A549 (cell line): ENCODE measurements at regions not wholly inside any gene's neighbourhood (a gene's known extent, or its start where the extent isn't known, plus 50 kb on each side); places are given as distances from the start of the nearest gene placed in this dataset.

Source experiments
- CHD2 ChIP-seq: fragments of 150-350 bp; IDR thresholded peaks from 2 replicates; pipeline ENCODE4 v1.6.1; 2014; ENCODE audit warnings: low read length; ENCODE audit not compliant: partially characterized antibody
- CTCF ChIP-seq: fragments of >200 bp; sonication (Bioruptor Twin); formaldehyde crosslinking; IDR thresholded peaks from 3 replicates; pipeline ENCODE4 v1.5.1; 2016
- E2F6 ChIP-seq: IDR thresholded peaks from 2 replicates; pipeline ENCODE4 v1.6.1; 2012; ENCODE audit warnings: low read depth, borderline replicate concordance
- EHMT2 ChIP-seq: fragments of 200-600 bp; sonication (generic); IDR thresholded peaks from 2 replicates; pipeline ENCODE4 v1.6.1; 2016; ENCODE audit warnings: antibody characterized with exemption, low read depth, mild to moderate bottlenecking, moderate library complexity
- EP300 ChIP-seq, 2 experiments: fragments of >200 bp; sonication (Bioruptor Twin); formaldehyde crosslinking; IDR thresholded peaks; 2 replicates in 1 of 2; 3 replicates in 1 of 2; pipeline ENCODE4 v1.6.1; 2016 to 2017
- GATA3 ChIP-seq: IDR thresholded peaks from 2 replicates; pipeline ENCODE4 v1.6.1; 2012; ENCODE audit warnings: borderline replicate concordance
- HDAC2 ChIP-seq: fragments of 200-600 bp; sonication (generic); IDR thresholded peaks from 2 replicates; pipeline ENCODE4 v1.6.1; 2016
- JUNB ChIP-seq: fragments of >200 bp; sonication (Bioruptor Twin); formaldehyde crosslinking; IDR thresholded peaks from 2 replicates; pipeline ENCODE4 v1.6.1; 2016
- POLR2A ChIP-seq: IDR thresholded peaks from 2 replicates; pipeline ENCODE4 v1.6.1; 2012; ENCODE audit warnings: mild to moderate bottlenecking, low read length
- RAD21 ChIP-seq, 2 experiments: fragments of >200 bp in 1 of 2; sonication (Bioruptor Twin) in 1 of 2; formaldehyde crosslinking in 1 of 2; IDR thresholded peaks in 1 of 2; conservative IDR thresholded peaks in 1 of 2; 2 replicates in 1 of 2; 3 replicates in 1 of 2; pipeline ENCODE4 v1.6.1; 2012 to 2018; ENCODE audit warnings: inconsistent platforms in 1 of 2
- REST ChIP-seq: fragments of 200-600 bp; sonication (generic); IDR thresholded peaks from 2 replicates; pipeline ENCODE4 v1.6.1; 2016; ENCODE audit warnings: antibody characterized with exemption, mild to moderate bottlenecking, moderate library complexity
- RNF2 ChIP-seq: fragments of 200-600 bp; sonication (generic); IDR thresholded peaks from 2 replicates; pipeline ENCODE4 v1.6.1; 2016; ENCODE audit warnings: low read depth, mild to moderate bottlenecking, antibody characterized with exemption, moderate library complexity, borderline replicate concordance
- TF ChIP-seq, protein P1 (sequence below): fragments of 450-650 bp; IDR thresholded peaks from 2 replicates; pipeline ENCODE4 v1.6.1; 2014; ENCODE audit warnings: antibody characterized with exemption
- TF ChIP-seq, protein P2 (sequence below): fragments of 150-350 bp; IDR thresholded peaks from 2 replicates; pipeline ENCODE4 v1.6.1; 2014; ENCODE audit warnings: low read depth, mild to moderate bottlenecking, low read length

GRCh38 chr10:2933924-2934323 lies 133.4 kb upstream of the PFKP start:
- TF ChIP-seq CTCF (no peak), HDAC2 (no peak), RAD21 (conservative IDR thresholded peaks at IDR 0.05 in 1 of 2, IDR thresholded peaks at IDR 0.05 in 1 of 2) (no peak), POLR2A (no peak), RNF2 (no peak), JUNB (no peak), REST (no peak), GATA3 (no peak), E2F6 (no peak), EHMT2 (no peak), CHD2 (no peak), EP300 (IDR thresholded peaks at IDR 0.05) (no peak)
- TF ChIP-seq, protein P1, sequence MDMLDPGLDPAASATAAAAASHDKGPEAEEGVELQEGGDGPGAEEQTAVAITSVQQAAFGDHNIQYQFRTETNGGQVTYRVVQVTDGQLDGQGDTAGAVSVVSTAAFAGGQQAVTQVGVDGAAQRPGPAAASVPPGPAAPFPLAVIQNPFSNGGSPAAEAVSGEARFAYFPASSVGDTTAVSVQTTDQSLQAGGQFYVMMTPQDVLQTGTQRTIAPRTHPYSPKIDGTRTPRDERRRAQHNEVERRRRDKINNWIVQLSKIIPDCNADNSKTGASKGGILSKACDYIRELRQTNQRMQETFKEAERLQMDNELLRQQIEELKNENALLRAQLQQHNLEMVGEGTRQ, result no peak
- TF ChIP-seq, protein P2, sequence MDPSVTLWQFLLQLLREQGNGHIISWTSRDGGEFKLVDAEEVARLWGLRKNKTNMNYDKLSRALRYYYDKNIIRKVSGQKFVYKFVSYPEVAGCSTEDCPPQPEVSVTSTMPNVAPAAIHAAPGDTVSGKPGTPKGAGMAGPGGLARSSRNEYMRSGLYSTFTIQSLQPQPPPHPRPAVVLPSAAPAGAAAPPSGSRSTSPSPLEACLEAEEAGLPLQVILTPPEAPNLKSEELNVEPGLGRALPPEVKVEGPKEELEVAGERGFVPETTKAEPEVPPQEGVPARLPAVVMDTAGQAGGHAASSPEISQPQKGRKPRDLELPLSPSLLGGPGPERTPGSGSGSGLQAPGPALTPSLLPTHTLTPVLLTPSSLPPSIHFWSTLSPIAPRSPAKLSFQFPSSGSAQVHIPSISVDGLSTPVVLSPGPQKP, result no peak
